HG03342 (cell line): ENCODE measurements at regions not wholly inside any gene's neighbourhood (a gene's known extent, or its start where the extent isn't known, plus 50 kb on each side); places are given as distances from the start of the nearest gene placed in this dataset.

Experiments
- ATAC-seq: cut with Tn5 transposase; IDR thresholded peaks from one replicate; pipeline ENCODE4 v1.9.1; 2021; ENCODE audit warnings: mild to moderate bottlenecking, moderate library complexity; ENCODE audit not compliant: unreplicated experiment

DNA sequence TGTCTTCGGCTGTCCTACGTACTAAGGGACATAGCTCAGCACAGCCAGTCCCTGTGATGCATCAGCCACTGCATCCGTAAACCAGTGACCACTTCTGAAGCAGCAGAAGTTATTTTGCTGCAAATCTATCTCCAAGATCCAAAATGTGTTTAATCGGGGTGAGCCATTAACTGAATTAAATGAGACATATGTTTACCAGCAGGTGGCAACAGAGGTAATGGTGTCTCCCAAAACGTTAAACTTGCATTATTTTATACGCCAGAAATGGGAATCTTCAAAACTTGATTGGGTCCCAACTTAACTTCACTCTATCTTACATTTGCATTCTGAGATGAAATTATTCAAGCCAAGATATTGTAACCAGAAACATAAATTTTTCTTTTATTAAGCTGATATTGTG, 75.3 kb upstream of the BOC start:
- ATAC-seq, result no peak

DNA sequence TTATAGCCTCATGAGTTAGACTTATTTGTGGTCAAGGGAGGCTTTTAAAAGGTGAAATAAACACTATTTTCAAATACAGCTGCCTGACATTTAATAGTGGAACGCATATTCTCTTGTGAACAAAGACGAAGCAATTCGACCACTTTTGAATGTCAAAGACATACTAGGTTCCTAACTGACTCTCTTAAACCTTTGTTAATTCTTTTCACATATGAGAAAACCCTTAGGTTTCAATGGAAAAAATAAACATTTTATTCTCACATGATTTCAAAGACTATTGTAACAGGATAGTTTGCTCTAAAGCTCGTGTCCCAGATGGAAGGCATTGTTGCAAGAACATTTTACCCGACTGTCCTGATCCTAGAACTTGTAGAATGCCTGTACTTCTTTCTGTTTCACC, 74.8 kb upstream of the BOC start:
- no peak for ATAC-seq

DNA sequence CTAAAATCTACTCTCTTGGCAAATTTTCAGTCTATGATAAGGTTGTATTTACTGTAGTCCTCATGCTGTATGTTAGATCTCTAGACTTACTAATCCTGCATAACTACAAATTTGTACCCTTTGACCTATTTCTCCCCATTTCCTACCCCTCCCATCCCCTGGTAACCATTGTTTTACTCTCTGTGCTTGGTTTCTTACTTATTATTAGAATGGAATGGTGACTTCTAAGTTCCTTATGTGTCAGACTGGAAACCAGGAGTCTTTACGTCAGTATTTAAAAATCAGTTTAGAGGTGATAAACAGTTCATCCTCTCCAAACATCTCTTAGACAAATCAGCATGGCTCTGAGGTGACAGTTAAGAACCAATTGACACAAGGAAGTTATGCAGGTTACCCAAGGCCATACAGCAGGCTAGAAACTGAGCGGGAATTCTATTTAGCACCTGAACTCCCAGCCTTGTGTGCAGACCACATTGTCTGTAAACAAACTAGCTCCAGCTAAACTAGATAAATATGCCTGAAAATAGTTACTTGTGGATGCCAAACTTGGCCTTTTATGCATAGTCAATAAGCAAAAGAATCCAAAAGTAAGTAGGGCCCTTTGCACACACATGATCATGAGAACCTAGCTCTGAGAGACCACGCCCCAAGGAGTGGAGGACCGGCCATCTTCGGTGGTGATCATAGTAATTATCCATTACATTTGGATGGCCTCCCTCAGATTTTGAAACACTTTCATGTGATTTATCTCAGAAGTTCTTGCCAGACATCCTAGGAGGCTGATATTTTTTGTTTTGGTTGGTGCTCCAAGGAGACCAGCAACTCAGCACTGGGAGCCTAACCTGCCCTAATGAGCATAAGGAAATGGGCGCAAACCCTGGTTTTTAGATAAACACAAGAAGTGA, 72.3 kb upstream of the BOC start:
- ATAC-seq, result no peak

GRCh38 chr3:113140876-113141275, 70.5 kb upstream of the BOC start:
- ATAC-seq, result no peak

- ATAC-seq, result no peak
Observed at GRCh38 chr3:113141543-113141942, 69.8 kb upstream of the BOC start.

DNA sequence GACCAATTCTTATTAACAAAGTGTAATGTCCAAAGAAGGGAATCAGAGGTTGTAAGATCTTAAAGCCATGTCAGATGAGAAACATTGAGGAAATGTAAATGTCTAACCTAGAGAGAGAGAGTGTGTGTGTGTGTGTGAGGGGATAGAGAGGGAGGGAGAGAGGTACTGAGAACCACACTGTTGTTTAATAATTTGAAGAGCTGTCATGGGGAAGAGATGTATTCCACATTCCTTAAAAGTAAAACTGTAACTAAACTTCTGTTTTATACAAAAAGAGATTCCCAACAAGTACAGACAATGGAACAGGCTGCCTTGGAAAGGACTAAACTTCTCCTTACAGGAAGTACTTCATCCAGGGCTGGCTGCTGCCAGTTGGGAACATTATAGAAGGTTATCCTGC, 68.9 kb upstream of the BOC start:
- ATAC-seq, result no peak

DNA sequence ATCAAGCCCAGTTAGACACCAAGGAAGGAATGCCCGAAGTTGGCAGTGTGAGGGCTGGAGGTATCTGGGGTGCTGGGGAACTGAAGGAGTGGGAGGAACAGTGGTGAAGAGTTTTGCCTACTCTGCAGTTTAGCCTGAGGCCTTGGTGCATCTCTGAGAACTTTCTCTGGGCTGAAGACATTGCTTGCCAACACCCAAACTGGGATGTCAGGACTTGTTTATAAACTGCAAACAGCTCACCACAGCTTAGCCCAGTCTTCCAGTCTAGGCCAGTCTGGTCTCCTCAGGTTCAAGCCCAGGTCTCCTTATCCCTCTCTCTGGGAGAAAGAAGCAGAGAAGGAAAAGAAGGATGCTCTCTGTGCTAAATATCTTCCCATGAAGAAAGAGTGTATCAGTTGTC, 68.0 kb upstream of the BOC start:
- ATAC-seq, result no peak

DNA sequence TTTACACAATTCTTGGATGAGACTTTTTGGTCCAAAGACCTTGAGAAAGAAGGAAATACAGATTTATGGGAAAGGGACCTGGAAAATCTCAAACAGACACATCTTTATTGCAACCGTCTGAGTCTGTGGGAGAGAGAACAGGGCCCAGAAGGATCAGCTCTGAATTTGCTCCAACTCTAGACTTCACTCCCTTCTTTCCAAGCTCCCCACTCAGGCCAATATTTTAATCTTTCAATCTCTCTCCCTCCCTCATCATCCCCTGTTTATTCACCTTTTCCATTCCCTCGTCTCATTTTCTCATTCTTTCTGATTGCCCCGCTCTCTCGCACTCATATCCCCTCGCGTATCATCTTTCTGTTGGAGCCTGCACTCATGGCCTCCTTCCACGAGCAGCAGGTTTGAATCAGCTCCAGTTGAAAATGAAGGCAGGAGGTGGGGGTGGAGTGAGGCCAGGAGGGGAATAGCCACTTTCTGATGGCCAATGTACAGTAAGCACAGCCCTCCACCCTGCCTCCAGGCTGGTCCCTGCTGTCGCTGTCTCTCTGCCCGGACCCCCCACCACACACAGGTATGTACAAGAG, 63.6 kb upstream of the BOC start:
- ATAC-seq, result no peak

- no peak for ATAC-seq
Observed at GRCh38 chr3:113148284-113148683, 63.1 kb upstream of the BOC start.

GRCh38 chr3:113150250-113150649, 61.1 kb upstream of the BOC start:
- no peak for ATAC-seq

DNA sequence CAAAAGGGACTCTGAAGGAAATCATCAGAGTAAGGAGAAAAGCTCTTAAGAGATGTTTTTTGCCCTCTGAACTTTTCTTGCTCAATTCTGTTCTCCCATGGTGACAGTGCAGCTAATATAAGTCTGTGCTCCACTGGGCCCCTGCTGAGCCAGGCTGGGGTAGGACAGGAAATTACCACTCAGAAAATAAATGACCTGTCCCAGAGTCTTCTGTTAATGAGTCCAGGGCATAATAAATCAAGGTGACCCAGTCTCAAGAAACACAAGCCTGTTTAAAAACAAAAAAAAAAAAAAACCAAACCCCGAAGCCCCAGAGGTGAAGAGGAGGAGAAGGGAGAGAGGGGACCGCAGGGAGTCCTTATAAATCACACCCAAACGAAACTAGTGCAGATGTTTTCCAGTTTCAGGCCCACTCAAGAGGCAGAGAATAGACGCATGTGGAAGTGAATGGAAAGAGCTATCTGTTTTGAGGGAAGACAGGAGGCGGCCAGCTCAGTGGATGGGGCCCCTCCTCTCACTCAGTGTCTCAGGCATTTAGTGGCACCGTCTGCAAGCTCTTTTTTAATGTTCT, 59.8 kb upstream of the BOC start:
- ATAC-seq, result no peak

- ATAC-seq, result no peak
Observed at GRCh38 chr3:113152849-113153248, 58.5 kb upstream of the BOC start.

GRCh38 chr3:113153499-113154107, 57.8 kb upstream of the BOC start:
- peak; percentile 85 for ATAC-seq

- no peak for ATAC-seq
Observed at GRCh38 chr3:113156816-113157333, 54.5 kb upstream of the BOC start.

DNA sequence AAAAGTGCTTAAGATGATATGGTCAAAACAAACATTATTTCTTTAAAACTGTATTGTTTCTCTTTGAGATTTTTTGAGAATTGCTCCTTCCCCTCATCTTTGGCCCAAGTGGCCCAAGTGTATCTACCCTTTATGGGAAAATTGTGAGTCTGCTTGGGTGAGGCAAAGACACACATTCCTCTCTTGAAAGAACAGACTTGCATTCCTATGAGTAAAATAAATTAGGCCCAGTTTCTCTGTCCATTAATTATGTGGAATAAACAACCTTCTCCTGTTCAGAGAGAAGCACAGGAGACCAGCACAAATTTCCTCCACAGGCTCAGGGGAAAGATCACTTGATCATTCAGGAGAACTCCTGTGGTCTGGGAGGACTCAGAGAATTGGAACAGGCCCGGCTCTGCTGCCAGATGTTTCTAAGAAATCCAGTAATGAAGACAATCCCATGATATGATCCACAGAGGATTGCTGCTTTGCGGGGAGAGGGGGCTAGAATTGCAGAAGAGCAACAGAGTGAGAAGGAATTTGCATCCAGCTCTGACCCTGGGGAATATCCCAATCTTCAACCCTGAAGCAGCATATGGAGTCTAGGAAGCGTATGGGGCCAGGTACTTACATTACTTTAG, 53.8 kb upstream of the BOC start:
- no peak for ATAC-seq

GRCh38 chr3:113158171-113158570, 53.2 kb upstream of the BOC start:
- ATAC-seq, result no peak
